ENCODE measurements at regions not wholly inside any gene's neighbourhood (a gene's known extent, or its start where the extent isn't known, plus 50 kb on each side); places are given as distances from the start of the nearest gene placed in this dataset.

DNA sequence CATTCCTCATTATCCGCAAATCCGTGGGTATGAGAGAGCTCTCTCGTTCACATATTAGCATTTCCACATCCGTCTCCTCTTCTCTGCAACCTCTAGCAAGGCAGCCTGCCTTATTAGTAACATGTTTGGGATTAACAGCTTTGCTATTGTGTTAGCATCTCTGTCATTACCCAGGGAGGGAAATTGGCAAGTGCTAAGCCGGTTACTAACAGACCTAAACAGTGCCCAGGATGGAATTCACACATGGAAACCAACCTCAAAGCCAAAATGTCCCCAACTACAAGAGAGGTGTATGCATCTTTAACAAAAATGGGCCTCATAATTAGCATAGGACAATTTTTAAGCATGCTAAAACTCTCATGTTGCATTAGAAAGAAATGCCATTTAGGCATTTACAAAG is 309.0 kb upstream of the MEIS1 start:
- no peak overlapping the region for H3K27ac ChIP-seq (ENCODE audit: low read depth, low read length)
- no peaks in the 10 kb centered on the region for H3K4me1 ChIP-seq (ENCODE audit: insufficient read depth, low read length)
- FAIRE-seq = no peak
- no peak overlapping the region for H3K4me2 ChIP-seq (ENCODE audit: low read length)
- H4K20me1 ChIP-seq (ENCODE audit: insufficient read depth, low read length) = no peaks in the 10 kb centered on the region
- no peaks in the 10 kb centered on the region for H3K9me3 Mint-ChIP-seq (ENCODE audit: unreplicated experiment)
- no peak for TF ChIP-seq EZH2 (IDR thresholded peaks at IDR 0.05; ENCODE audit: insufficient read depth, low read length)
- TF ChIP-seq, protein P1, sequence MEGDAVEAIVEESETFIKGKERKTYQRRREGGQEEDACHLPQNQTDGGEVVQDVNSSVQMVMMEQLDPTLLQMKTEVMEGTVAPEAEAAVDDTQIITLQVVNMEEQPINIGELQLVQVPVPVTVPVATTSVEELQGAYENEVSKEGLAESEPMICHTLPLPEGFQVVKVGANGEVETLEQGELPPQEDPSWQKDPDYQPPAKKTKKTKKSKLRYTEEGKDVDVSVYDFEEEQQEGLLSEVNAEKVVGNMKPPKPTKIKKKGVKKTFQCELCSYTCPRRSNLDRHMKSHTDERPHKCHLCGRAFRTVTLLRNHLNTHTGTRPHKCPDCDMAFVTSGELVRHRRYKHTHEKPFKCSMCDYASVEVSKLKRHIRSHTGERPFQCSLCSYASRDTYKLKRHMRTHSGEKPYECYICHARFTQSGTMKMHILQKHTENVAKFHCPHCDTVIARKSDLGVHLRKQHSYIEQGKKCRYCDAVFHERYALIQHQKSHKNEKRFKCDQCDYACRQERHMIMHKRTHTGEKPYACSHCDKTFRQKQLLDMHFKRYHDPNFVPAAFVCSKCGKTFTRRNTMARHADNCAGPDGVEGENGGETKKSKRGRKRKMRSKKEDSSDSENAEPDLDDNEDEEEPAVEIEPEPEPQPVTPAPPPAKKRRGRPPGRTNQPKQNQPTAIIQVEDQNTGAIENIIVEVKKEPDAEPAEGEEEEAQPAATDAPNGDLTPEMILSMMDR (IDR thresholded peaks at IDR 0.05; ENCODE audit: insufficient read depth, low read depth, low read length) = no peak
- no peak overlapping the region for H3K9ac ChIP-seq (ENCODE audit: low read length)
- H3K36me3 ChIP-seq (ENCODE audit: insufficient read depth, low read length) = no peaks in the 10 kb centered on the region
- no peaks in the 10 kb centered on the region for H3K4me1 Mint-ChIP-seq (ENCODE audit: low read depth, unreplicated experiment)
- H3K79me2 ChIP-seq (ENCODE audit: insufficient read depth, low read length) = no peaks in the 10 kb centered on the region
- no peak overlapping the region for H3K4me3 Mint-ChIP-seq (ENCODE audit: unreplicated experiment)
- H3K36me3 Mint-ChIP-seq (ENCODE audit: low read depth, unreplicated experiment) = no peaks in the 10 kb centered on the region
- H3K9me3 ChIP-seq (ENCODE audit: insufficient read depth, low read depth, low read length) = no peaks in the 10 kb centered on the region
- H2AFZ ChIP-seq (ENCODE audit: low read depth, low read length) = no peak overlapping the region
- DNase-seq (ENCODE audit: low read depth) = no peak
- H3K27me3 ChIP-seq (ENCODE audit: insufficient read depth, low read length) = no peaks in the 10 kb centered on the region
- H3K27me3 Mint-ChIP-seq (ENCODE audit: low read depth, unreplicated experiment) = peaks cover 8% of the 10 kb centered on the region
- H3K4me3 ChIP-seq (ENCODE audit: insufficient read depth, low read depth, low read length) = no peak overlapping the region
- no peak overlapping the region for H3K27ac Mint-ChIP-seq (ENCODE audit: unreplicated experiment)

DNA sequence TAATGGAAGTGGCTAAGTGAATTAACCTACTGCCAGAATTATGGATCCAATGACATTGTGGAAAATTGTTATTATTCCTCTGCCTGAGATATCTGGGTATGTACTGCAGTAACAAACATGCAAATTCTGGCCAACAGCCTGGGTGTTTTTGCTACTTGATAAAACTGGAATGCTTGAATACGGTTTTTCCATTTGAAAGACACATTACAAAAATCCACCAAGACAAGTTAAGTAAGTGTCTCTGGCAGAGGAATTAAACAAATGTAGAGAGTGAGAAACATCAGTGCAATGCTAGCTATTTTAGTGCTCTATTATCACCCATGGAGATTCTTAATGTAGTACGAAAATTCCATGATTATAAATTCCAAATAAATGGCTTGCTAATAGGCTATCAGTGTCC is 312.4 kb upstream of the MEIS1 start:
- Histone ChIP-seq H3K79me2 (ENCODE audit: insufficient read depth, low read length) (no peaks in the 10 kb centered on the region), H3K9me3 (ENCODE audit: insufficient read depth, low read depth, low read length) (no peaks in the 10 kb centered on the region), H2AFZ (ENCODE audit: low read depth, low read length) (no peak overlapping the region), H3K36me3 (ENCODE audit: insufficient read depth, low read length) (no peaks in the 10 kb centered on the region), H3K27ac (ENCODE audit: low read depth, low read length) (no peak overlapping the region), H3K27me3 (ENCODE audit: insufficient read depth, low read length) (no peaks in the 10 kb centered on the region), H4K20me1 (ENCODE audit: insufficient read depth, low read length) (no peaks in the 10 kb centered on the region), H3K4me1 (ENCODE audit: insufficient read depth, low read length) (no peaks in the 10 kb centered on the region), H3K9ac (ENCODE audit: low read length) (no peak overlapping the region), H3K4me2 (ENCODE audit: low read length) (no peak overlapping the region), H3K4me3 (ENCODE audit: insufficient read depth, low read depth, low read length) (no peak overlapping the region)
- FAIRE-seq (no peak), DNase-seq (ENCODE audit: low read depth) (no peak)
- Mint-ChIP-seq H3K4me1 (ENCODE audit: low read depth, unreplicated experiment) (no peaks in the 10 kb centered on the region), H3K9me3 (ENCODE audit: unreplicated experiment) (no peaks in the 10 kb centered on the region), H3K36me3 (ENCODE audit: low read depth, unreplicated experiment) (no peaks in the 10 kb centered on the region), H3K4me3 (ENCODE audit: unreplicated experiment) (no peak overlapping the region), H3K27ac (ENCODE audit: unreplicated experiment) (no peak overlapping the region), H3K27me3 (ENCODE audit: low read depth, unreplicated experiment) (peaks cover 3% of the 10 kb centered on the region)
- no peak for TF ChIP-seq EZH2 (IDR thresholded peaks at IDR 0.05; ENCODE audit: insufficient read depth, low read length)
- TF ChIP-seq, protein P1 (IDR thresholded peaks at IDR 0.05; ENCODE audit: insufficient read depth, low read depth, low read length) = no peak

DNA sequence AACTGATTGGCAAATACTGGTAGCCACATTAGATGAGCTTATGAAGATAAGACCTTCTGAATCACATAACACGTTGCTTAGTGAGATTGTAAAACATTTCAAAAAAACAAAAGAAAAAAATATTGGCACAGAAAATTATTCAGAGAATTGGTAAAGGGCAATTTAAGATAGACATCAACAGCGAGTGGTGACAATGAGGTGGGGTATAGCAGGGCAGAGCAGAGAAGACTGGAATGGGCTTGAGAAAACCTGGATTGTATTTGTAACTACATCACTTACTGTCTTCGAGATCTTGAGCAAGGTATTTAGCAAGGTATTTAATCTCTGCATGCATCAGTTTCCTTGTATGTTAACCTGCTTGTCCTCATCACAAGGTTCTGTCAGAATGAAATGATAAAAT is 313.0 kb upstream of the MEIS1 start:
- Mint-ChIP-seq H3K27ac (ENCODE audit: unreplicated experiment) (no peak overlapping the region), H3K4me1 (ENCODE audit: low read depth, unreplicated experiment) (no peaks in the 10 kb centered on the region), H3K36me3 (ENCODE audit: low read depth, unreplicated experiment) (no peaks in the 10 kb centered on the region), H3K9me3 (ENCODE audit: unreplicated experiment) (no peaks in the 10 kb centered on the region), H3K4me3 (ENCODE audit: unreplicated experiment) (no peak overlapping the region), H3K27me3 (ENCODE audit: low read depth, unreplicated experiment) (peaks cover 3% of the 10 kb centered on the region)
- Histone ChIP-seq H3K27me3 (ENCODE audit: insufficient read depth, low read length) (no peaks in the 10 kb centered on the region), H3K27ac (ENCODE audit: low read depth, low read length) (no peak overlapping the region), H4K20me1 (ENCODE audit: insufficient read depth, low read length) (no peaks in the 10 kb centered on the region), H3K4me1 (ENCODE audit: insufficient read depth, low read length) (no peaks in the 10 kb centered on the region), H3K4me3 (ENCODE audit: insufficient read depth, low read depth, low read length) (no peak overlapping the region), H2AFZ (ENCODE audit: low read depth, low read length) (no peak overlapping the region), H3K79me2 (ENCODE audit: insufficient read depth, low read length) (no peaks in the 10 kb centered on the region), H3K9me3 (ENCODE audit: insufficient read depth, low read depth, low read length) (no peaks in the 10 kb centered on the region), H3K36me3 (ENCODE audit: insufficient read depth, low read length) (no peaks in the 10 kb centered on the region), H3K4me2 (ENCODE audit: low read length) (no peak overlapping the region), H3K9ac (ENCODE audit: low read length) (no peak overlapping the region)
- no peak for FAIRE-seq
- TF ChIP-seq, protein P1 (IDR thresholded peaks at IDR 0.05; ENCODE audit: insufficient read depth, low read depth, low read length) = no peak
- no peak for TF ChIP-seq EZH2 (IDR thresholded peaks at IDR 0.05; ENCODE audit: insufficient read depth, low read length)
- no peak for DNase-seq (ENCODE audit: low read depth)
